ENCODE measurements at regions not wholly inside any gene's neighbourhood (a gene's known extent, or its start where the extent isn't known, plus 50 kb on each side); places are given as distances from the start of the nearest gene placed in this dataset.

GRCh38 chr11:100546714-100547113, 140.4 kb upstream of the ARHGAP42 start:
- no peaks in the 10 kb centered on the region for H3K36me3 Mint-ChIP-seq (ENCODE audit: insufficient read depth in 2 of 2)
- ATAC-seq (replicated peaks in 1 of 2): no peak
- H3K27ac Mint-ChIP-seq: no peak overlapping the region
- no peaks in the 10 kb centered on the region for H3K4me1 Mint-ChIP-seq (ENCODE audit: low read depth)
- H3K27me3 Mint-ChIP-seq (ENCODE audit: low read depth): no peaks in the 10 kb centered on the region
- DNase-seq: no peak
- H3K4me3 Mint-ChIP-seq: no peak overlapping the region
- no peaks in the 10 kb centered on the region for H3K9me3 Mint-ChIP-seq

- peaks cover 2% of the 10 kb centered on the region in 2 donors for H3K9me3 Mint-ChIP-seq
Observed at GRCh38 chr11:100550298-100550697, 136.8 kb upstream of the ARHGAP42 start.

GRCh38 chr11:100550912-100551632, 136.0 kb upstream of the ARHGAP42 start:
- Mint-ChIP-seq H3K36me3 (ENCODE audit: insufficient read depth in 2 of 2) (peaks cover 0 to 1% of the 10 kb centered on the region in 2 donors), H3K27me3 (ENCODE audit: low read depth) (no peaks in the 10 kb centered on the region), H3K4me1 (ENCODE audit: low read depth) (no peaks in the 10 kb centered on the region), H3K4me3 (no peak overlapping the region), H3K27ac (no peak overlapping the region), H3K9me3 (peaks cover 2% of the 10 kb centered on the region in 2 donors)
- ATAC-seq (replicated peaks in 1 of 2) (no peak), DNase-seq (no peak)

More at GRCh38 chr11:100550298-100550697, 136.8 kb upstream of the ARHGAP42 start:
- H3K4me3 Mint-ChIP-seq: no peak overlapping the region
- H3K4me1 Mint-ChIP-seq (ENCODE audit: low read depth): no peaks in the 10 kb centered on the region
- H3K27me3 Mint-ChIP-seq (ENCODE audit: low read depth): no peaks in the 10 kb centered on the region
- H3K27ac Mint-ChIP-seq: no peak overlapping the region
- H3K36me3 Mint-ChIP-seq (ENCODE audit: insufficient read depth in 2 of 2): peaks cover 0 to 1% of the 10 kb centered on the region in 2 donors
- ATAC-seq (replicated peaks in 1 of 2): no peak
- no peak for DNase-seq

- ATAC-seq (replicated peaks in 1 of 2): no peak
- Mint-ChIP-seq H3K4me1 (ENCODE audit: low read depth) (no peaks in the 10 kb centered on the region), H3K27me3 (ENCODE audit: low read depth) (no peaks in the 10 kb centered on the region), H3K27ac (no peak overlapping the region), H3K9me3 (peaks cover 2% of the 10 kb centered on the region in 2 donors), H3K36me3 (ENCODE audit: insufficient read depth in 2 of 2) (peaks cover 0 to 1% of the 10 kb centered on the region in 2 donors), H3K4me3 (no peak overlapping the region)
- no peak for DNase-seq
Observed at GRCh38 chr11:100555931-100556330, 131.2 kb upstream of the ARHGAP42 start.

GRCh38 chr11:100556781-100557180, 130.3 kb upstream of the ARHGAP42 start:
- Mint-ChIP-seq H3K4me3 (no peak overlapping the region), H3K36me3 (ENCODE audit: insufficient read depth in 2 of 2) (peaks cover 0 to 1% of the 10 kb centered on the region in 2 donors), H3K9me3 (peaks cover under 1 to 2% of the 10 kb centered on the region in 2 donors), H3K27ac (no peak overlapping the region), H3K4me1 (ENCODE audit: low read depth) (no peaks in the 10 kb centered on the region), H3K27me3 (ENCODE audit: low read depth) (no peaks in the 10 kb centered on the region)
- no peak for DNase-seq
- ATAC-seq (replicated peaks in 1 of 2): no peak

GRCh38 chr11:100557830-100558611, 129.1 kb upstream of the ARHGAP42 start:
- peaks cover 0 to 1% of the 10 kb centered on the region in 2 donors for H3K36me3 Mint-ChIP-seq (ENCODE audit: insufficient read depth in 2 of 2)
- no peak overlapping the region for H3K4me3 Mint-ChIP-seq
- H3K27me3 Mint-ChIP-seq (ENCODE audit: low read depth): no peaks in the 10 kb centered on the region
- H3K9me3 Mint-ChIP-seq: peaks cover 0 to 2% of the 10 kb centered on the region in 2 donors
- H3K27ac Mint-ChIP-seq: no peak overlapping the region
- no peaks in the 10 kb centered on the region for H3K4me1 Mint-ChIP-seq (ENCODE audit: low read depth)
- no peak for DNase-seq
- no peak for ATAC-seq (replicated peaks in 1 of 2)

GRCh38 chr11:100560606-100561005, 126.5 kb upstream of the ARHGAP42 start:
- H3K27ac Mint-ChIP-seq: no peak overlapping the region
- ATAC-seq (replicated peaks in 1 of 2): no peak

GRCh38 chr11:100561323-100561722, 125.8 kb upstream of the ARHGAP42 start:
- Mint-ChIP-seq H3K4me1 (ENCODE audit: low read depth) (no peaks in the 10 kb centered on the region), H3K4me3 (no peak overlapping the region), H3K36me3 (ENCODE audit: insufficient read depth in 2 of 2) (no peaks in the 10 kb centered on the region), H3K27ac (no peak overlapping the region), H3K9me3 (peaks cover 0 to 2% of the 10 kb centered on the region in 2 donors), H3K27me3 (ENCODE audit: low read depth) (no peaks in the 10 kb centered on the region)
- no peak for DNase-seq
- ATAC-seq (replicated peaks in 1 of 2): no peak

More at GRCh38 chr11:100560606-100561005, 126.5 kb upstream of the ARHGAP42 start:
- peaks cover 0 to 2% of the 10 kb centered on the region in 2 donors for H3K9me3 Mint-ChIP-seq
- no peaks in the 10 kb centered on the region for H3K36me3 Mint-ChIP-seq (ENCODE audit: insufficient read depth in 2 of 2)
- DNase-seq: no peak
- no peaks in the 10 kb centered on the region for H3K4me1 Mint-ChIP-seq (ENCODE audit: low read depth)
- H3K4me3 Mint-ChIP-seq: no peak overlapping the region
- no peaks in the 10 kb centered on the region for H3K27me3 Mint-ChIP-seq (ENCODE audit: low read depth)

GRCh38 chr11:100562128-100562527, 125.0 kb upstream of the ARHGAP42 start:
- H3K4me1 Mint-ChIP-seq (ENCODE audit: low read depth): no peaks in the 10 kb centered on the region
- no peak overlapping the region for H3K27ac Mint-ChIP-seq
- ATAC-seq (replicated peaks in 1 of 2): no peak
- no peaks in the 10 kb centered on the region for H3K27me3 Mint-ChIP-seq (ENCODE audit: low read depth)
- peaks cover 0 to 5% of the 10 kb centered on the region in 2 donors for H3K9me3 Mint-ChIP-seq
- no peak overlapping the region for H3K4me3 Mint-ChIP-seq
- H3K36me3 Mint-ChIP-seq (ENCODE audit: insufficient read depth in 2 of 2): no peaks in the 10 kb centered on the region
- DNase-seq: no peak

- Mint-ChIP-seq H3K36me3 (ENCODE audit: insufficient read depth in 2 of 2) (no peaks in the 10 kb centered on the region), H3K4me1 (ENCODE audit: low read depth) (no peaks in the 10 kb centered on the region), H3K27me3 (ENCODE audit: low read depth) (no peaks in the 10 kb centered on the region), H3K9me3 (peaks cover 0 to 5% of the 10 kb centered on the region in 2 donors), H3K4me3 (no peak overlapping the region), H3K27ac (no peak overlapping the region)
- ATAC-seq (replicated peaks in 1 of 2) (no peak), DNase-seq (no peak)
Observed at GRCh38 chr11:100563541-100564280, 123.4 kb upstream of the ARHGAP42 start.

- Mint-ChIP-seq H3K27me3 (ENCODE audit: low read depth) (no peaks in the 10 kb centered on the region), H3K9me3 (no peaks in the 10 kb centered on the region), H3K4me3 (no peak overlapping the region), H3K27ac (no peak overlapping the region), H3K4me1 (ENCODE audit: low read depth) (no peaks in the 10 kb centered on the region), H3K36me3 (ENCODE audit: insufficient read depth in 2 of 2) (no peaks in the 10 kb centered on the region)
- DNase-seq: no peak
- no peak for ATAC-seq (replicated peaks in 1 of 2)
Observed at GRCh38 chr11:100573911-100574513, 113.1 kb upstream of the ARHGAP42 start.

GRCh38 chr11:100574894-100575769, 112.0 kb upstream of the ARHGAP42 start:
- ATAC-seq (replicated peaks in 1 of 2): no peak
- no peak for DNase-seq
- Mint-ChIP-seq H3K27ac (no peak overlapping the region), H3K36me3 (ENCODE audit: insufficient read depth in 2 of 2) (no peaks in the 10 kb centered on the region), H3K4me3 (no peak overlapping the region), H3K9me3 (no peaks in the 10 kb centered on the region), H3K4me1 (ENCODE audit: low read depth) (no peaks in the 10 kb centered on the region), H3K27me3 (ENCODE audit: low read depth) (no peaks in the 10 kb centered on the region)
